Astrocyte of the cerebellum (primary cell): ENCODE measurements at regions not wholly inside any gene's neighbourhood (a gene's known extent, or its start where the extent isn't known, plus 50 kb on each side); places are given as distances from the start of the nearest gene placed in this dataset.

Experiments
- DNase-seq: peaks from one replicate; pipeline ENCODE4 v3.0.0-alpha.2; 2011; ENCODE audit warnings: low read depth
- H3K4me3 ChIP-seq: 2 replicates; pipeline ENCODE4 v1.5.1; 2011; ENCODE audit warnings: mild to moderate bottlenecking, low read depth, low read length, moderate library complexity
- in situ Hi-C: cut with HindIII; loops from 2 replicates; pipeline ENCODE4 v1.10.0; 2017; ENCODE audit warnings: low sequenced_read_pairs
- TF ChIP-seq, protein P1 (sequence below): IDR thresholded peaks from 2 replicates; pipeline ENCODE4 v1.5.1; 2012; ENCODE audit warnings: low read length, low read depth, moderate library complexity, mild to moderate bottlenecking; ENCODE audit errors: missing control alignments

DNA sequence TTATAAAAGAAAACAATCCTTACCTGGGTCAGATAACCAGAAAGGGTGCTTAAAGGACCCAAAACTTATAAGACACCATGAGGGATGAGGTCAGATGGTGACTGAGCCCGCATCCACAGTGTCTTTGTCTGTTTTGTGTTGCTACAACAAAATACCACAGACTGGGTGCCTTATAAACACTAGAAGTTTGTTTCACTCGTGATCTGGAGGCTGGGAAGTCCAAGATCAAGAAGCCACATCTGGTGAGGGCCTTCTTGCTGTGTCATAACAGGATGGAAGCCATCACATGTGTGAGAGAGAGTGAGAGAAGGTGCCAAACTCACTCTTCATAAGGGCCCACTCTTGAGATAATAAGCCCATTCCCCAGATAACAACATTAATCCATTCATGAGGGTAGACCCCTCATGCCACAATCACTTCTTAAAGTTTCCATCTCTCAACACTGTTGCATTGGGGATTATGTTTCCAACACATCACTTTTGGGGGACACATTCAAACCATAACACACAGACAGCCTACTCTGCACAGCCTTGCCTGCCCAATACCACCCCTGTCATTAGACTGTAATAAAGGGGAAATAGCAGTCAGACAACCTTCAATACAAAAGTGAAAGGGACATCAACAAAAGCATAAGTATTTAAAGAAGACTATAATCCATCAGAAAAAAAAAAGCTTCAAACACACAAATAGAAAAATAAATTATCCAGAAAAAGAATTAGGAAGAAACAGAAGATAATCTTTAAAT lies 249.8 kb downstream of the ANAPC1 start:
- H3K4me3 ChIP-seq = no peak overlapping the region
- DNase-seq = no peak
- in situ Hi-C loops = no loop called here
- TF ChIP-seq, protein P1, sequence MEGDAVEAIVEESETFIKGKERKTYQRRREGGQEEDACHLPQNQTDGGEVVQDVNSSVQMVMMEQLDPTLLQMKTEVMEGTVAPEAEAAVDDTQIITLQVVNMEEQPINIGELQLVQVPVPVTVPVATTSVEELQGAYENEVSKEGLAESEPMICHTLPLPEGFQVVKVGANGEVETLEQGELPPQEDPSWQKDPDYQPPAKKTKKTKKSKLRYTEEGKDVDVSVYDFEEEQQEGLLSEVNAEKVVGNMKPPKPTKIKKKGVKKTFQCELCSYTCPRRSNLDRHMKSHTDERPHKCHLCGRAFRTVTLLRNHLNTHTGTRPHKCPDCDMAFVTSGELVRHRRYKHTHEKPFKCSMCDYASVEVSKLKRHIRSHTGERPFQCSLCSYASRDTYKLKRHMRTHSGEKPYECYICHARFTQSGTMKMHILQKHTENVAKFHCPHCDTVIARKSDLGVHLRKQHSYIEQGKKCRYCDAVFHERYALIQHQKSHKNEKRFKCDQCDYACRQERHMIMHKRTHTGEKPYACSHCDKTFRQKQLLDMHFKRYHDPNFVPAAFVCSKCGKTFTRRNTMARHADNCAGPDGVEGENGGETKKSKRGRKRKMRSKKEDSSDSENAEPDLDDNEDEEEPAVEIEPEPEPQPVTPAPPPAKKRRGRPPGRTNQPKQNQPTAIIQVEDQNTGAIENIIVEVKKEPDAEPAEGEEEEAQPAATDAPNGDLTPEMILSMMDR = no peak

DNA sequence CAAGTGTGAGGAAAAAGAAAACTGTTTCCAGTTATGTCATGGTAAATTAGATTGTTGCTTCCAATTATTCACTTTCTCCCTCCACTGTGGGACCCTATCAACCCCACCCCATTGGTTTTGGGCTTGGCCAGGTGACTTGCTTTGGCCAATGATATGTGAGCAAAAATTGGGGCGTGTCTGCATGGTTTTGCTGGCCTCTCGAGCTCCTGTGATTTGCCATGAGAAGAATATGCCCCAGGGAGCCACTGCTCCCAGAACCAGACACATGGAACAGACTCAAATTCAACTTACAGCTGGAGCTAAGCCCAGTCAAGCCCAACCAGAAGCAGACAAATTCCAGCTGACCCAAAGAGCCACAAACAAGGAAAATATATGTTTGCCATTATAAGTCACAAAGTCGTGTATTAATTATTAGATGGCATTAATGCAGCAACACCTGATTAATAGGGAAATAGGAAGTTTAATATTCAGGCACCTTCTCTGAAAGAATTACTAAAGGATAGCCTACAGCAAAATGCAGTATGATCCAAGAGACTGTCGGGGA lies 248.9 kb downstream of the ANAPC1 start:
- no peak overlapping the region for H3K4me3 ChIP-seq
- in situ Hi-C loops = no loop called here
- TF ChIP-seq, protein P1 = no peak
- peak; percentile 34 for DNase-seq

DNA sequence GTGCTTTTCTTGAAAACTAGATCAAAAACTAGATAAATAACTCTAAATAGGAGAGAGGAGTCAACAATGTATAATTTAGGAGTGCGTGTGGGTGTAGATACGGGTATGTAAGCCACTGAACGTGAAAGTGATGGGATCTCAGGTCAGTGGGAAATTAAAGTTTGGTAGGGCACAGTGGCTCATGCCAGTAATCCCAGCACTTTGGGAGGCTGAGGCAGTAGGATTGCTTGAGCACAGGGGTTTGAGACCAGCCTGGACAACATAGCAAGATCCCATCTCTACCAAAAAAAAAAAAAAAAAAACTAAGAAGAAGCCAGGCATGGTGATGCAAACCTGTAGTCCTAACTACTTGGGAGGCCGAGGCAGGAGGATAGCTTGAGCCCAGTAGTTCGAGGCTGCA lies 247.1 kb downstream of the ANAPC1 start:
- no peak overlapping the region for H3K4me3 ChIP-seq
- in situ Hi-C loops = no loop called here
- TF ChIP-seq, protein P1 = no peak
- no peak for DNase-seq

DNA sequence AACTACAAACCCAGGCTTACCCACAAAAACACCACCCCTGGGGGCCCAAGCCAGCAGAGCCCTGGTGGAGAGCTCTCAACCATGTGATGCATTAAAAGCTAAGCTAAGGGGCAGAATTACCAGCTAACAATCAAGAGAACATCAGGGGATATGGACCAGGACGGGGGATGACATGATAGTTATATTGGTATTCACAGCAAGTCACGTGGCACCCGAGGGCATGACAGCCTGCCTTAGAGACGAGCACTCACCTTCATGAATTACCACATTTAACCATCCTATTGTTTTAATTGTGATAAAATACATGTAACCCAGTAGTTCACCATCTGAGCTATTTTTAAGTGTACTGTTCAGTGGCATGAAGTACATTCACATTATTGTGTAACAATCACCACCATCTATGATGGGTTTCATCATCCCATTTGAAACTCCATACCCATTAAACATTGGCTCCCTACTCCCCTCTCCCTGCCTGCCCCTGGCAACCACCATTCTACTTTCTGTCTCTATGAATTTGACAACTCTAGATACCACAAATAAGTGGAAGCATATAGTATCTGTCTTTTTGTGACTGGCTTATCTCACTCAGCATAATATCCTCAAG lies 245.6 kb downstream of the ANAPC1 start:
- no peak overlapping the region for H3K4me3 ChIP-seq
- in situ Hi-C loops = no loop called here
- TF ChIP-seq, protein P1 = no peak
- DNase-seq = no peak

DNA sequence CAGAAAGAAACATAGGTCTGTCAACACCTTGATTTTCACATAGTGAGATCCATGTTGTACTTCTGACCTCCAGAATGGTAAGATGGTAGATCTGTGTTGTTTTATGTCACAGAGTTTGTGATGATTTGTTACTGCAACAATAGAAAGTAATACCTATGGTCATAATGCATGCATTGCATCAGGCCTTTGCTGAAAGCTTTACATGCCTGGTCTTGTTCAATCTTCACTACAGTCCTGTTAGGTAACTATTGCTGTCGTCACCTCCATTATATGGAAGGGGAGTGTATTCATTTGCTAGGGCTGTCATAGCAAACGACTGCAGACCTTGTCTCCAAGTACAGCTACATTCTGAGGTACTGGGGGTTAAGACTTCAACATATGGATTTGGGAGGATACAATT lies 243.5 kb downstream of the ANAPC1 start:
- in situ Hi-C loops = no loop called here
- no peak for DNase-seq
- H3K4me3 ChIP-seq = no peak overlapping the region
- TF ChIP-seq, protein P1 = no peak

DNA sequence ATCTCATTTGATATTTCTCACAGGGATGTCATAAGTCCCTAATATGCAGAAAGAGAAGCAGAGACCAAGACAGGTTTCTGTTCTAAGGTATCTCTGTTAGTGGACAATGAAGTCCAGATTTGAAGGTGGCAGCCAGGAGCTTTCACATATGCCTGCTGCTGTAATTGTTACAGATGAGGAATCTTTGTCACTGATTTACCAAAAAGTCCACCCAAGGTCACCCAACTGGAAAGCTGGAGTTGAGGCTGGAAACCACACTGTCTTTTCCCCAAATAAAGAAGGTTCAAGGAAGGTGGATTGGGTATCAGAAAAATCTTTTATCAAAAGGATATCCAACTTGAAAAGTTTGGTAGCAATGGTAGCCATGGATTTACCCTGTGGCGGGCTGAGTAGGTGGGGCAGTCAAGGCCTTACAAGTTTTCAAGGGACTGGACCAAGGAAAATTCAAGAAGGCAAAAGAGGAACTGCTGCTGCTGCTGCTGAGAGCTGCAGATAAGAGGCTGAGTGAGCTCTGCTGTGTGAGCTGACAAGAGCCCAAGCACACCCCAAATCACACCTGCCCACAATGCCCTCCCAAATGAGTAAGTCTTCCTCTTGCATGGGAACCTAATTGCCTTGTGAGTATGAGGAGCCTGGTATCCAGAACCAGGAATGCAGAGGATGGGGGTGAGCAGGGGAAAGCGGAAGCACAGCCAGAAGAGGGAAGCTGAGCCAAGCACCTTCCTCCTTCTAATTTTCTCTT lies 241.2 kb downstream of the ANAPC1 start:
- in situ Hi-C loops = no loop called here
- H3K4me3 ChIP-seq = no peak overlapping the region
- TF ChIP-seq, protein P1 = no peak
- no peak for DNase-seq
